GM20000 (cell line): ENCODE measurements at regions not wholly inside any gene's neighbourhood (a gene's known extent, or its start where the extent isn't known, plus 50 kb on each side); places are given as distances from the start of the nearest gene placed in this dataset.

Experiments used
- DNase-seq: peaks from one replicate; pipeline ENCODE4 v3.0.0; 2012; ENCODE audit warnings: low spot score
- CTCF ChIP-seq: IDR thresholded peaks from 2 replicates; pipeline ENCODE4 v1.5.1; 2012; ENCODE audit warnings: mild to moderate bottlenecking, control low read depth; ENCODE audit errors: extremely low read depth, missing control alignments

- TF ChIP-seq CTCF = no peak
- DNase-seq = no peak
These were observed 301.5 kb downstream of the RRAGC start for GRCh38 chr1:38558055-38558454.

GRCh38 chr1:38555594-38555993 lies 304.0 kb downstream of the RRAGC start:
- no peak for TF ChIP-seq CTCF
- DNase-seq = no peak

- no peak for TF ChIP-seq CTCF
- no peak for DNase-seq
These were observed 304.4 kb downstream of the RRAGC start for GRCh38 chr1:38555130-38555529.

DNA sequence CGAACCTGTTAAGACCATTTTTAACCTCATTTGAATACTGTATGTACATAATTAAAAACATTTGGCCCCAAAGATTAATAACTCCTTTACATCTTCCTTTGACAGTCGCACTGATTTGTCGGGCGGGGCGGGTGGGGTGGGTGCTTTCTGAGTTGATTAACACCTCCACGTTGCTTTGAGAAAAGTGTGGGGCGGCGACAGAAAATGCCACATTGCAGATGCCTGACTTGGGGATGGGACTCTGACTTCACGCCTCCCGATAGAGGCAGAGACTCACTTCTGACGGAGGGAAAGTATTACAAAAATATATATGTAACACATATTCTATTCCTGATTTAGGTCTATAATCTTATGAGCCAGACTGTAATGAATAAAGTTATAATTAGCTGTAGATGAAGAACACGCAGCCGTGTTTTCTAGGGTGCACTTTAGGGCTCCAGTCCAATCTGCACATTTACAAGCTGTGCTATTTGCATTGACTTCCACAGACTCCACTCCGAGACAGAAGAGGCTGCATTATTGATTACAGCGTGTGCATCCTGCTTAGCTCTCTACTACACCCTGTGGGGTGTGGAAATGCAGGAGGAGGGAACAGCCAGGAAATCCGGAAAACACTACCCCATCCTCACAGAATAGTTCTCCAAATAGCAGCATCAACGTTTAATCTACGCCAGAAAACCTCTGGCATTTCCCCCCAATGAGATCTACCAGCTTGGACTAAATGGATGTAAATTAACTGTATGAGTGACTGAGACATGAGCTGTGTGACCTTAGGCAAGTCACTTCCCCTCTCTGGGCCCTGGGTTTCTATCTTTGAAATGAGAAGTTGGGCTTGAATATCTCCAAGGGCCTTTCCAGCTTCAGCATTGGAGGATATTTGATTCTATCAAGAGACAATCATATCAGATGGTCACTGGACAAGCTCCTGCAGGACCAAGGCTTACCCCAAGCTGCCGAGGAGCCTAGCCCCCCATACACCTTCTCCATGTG lies 308.0 kb downstream of the RRAGC start:
- no peak for TF ChIP-seq CTCF
- DNase-seq = no peak

GRCh38 chr1:38549191-38549590 lies 310.4 kb downstream of the RRAGC start:
- no peak for DNase-seq
- no peak for TF ChIP-seq CTCF

- DNase-seq = no peak
- no peak for TF ChIP-seq CTCF
These were observed 312.3 kb downstream of the RRAGC start for GRCh38 chr1:38547321-38547720.

DNA sequence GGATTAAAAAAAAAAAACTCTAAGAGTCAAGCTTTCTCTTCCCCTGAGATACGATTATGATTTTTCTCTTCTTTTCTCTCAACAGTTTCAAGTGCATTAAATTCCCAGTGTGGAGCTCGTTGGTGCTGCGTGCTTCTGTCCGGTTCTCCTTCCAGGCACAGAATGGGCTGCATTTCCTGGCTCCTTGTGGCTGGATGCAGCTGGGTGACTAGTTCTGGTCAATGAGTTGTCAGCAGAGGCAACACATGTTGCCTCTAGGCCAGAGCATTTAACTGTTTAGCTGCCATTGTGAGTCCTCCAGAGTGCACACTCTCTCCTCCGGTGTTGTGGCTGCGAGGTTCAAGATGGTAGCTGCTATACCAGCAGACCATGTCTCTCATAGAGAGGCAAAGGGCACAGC lies 312.9 kb downstream of the RRAGC start:
- TF ChIP-seq CTCF = no peak
- no peak for DNase-seq
